HepG2 (cell line): ENCODE measurements at regions not wholly inside any gene's neighbourhood (a gene's known extent, or its start where the extent isn't known, plus 50 kb on each side); places are given as distances from the start of the nearest gene placed in this dataset.

Experiments used
- NCOR1 ChIP-seq: fragments of 200-600 bp; sonication (generic); IDR thresholded peaks from 2 replicates; pipeline ENCODE4 v1.7.0; 2017; ENCODE audit warnings: antibody characterized with exemption, low read length, borderline replicate concordance
- NR3C1 ChIP-seq: sonication (generic); formaldehyde crosslinking; IDR thresholded peaks from 2 replicates; pipeline ENCODE4 v1.4.0; 2020; ENCODE audit warnings: missing genetic modification reagents
- SMAD1 ChIP-seq: sonication (generic); formaldehyde crosslinking; IDR thresholded peaks from 2 replicates; pipeline ENCODE4 v1.4.0; 2020; ENCODE audit warnings: missing genetic modification reagents, low read depth, mild to moderate bottlenecking, borderline replicate concordance
- STAT6 ChIP-seq: sonication (generic); formaldehyde crosslinking; IDR thresholded peaks from 2 replicates; pipeline ENCODE4 v1.4.0; 2020; ENCODE audit warnings: missing genetic modification reagents, mild to moderate bottlenecking, borderline replicate concordance
- TEAD3 ChIP-seq: optimal IDR thresholded peaks from 2 replicates; pipeline ENCODE3; 2016; ENCODE audit warnings: borderline replicate concordance
- ZKSCAN5 ChIP-seq: sonication (generic); formaldehyde crosslinking; IDR thresholded peaks from 2 replicates; pipeline ENCODE4 v1.5.1; 2020; ENCODE audit warnings: mild to moderate bottlenecking, missing genetic modification reagents
- ZNF274 ChIP-seq: sonication (generic); formaldehyde crosslinking; IDR thresholded peaks from 2 replicates; pipeline ENCODE4 v1.5.1; 2020; ENCODE audit warnings: mild to moderate bottlenecking, missing genetic modification reagents
- ZNF292 ChIP-seq: sonication (generic); formaldehyde crosslinking; IDR thresholded peaks from 2 replicates; pipeline ENCODE4 v1.8.1; 2022; ENCODE audit warnings: mild to moderate bottlenecking, low read depth, missing genetic modification reagents, borderline replicate concordance
- ZNF501 ChIP-seq: sonication (generic); formaldehyde crosslinking; IDR thresholded peaks from 2 replicates; pipeline ENCODE4 v1.5.1; 2020; ENCODE audit warnings: mild to moderate bottlenecking, moderate library complexity, missing genetic modification reagents
- ZNF503 ChIP-seq: sonication (generic); formaldehyde crosslinking; IDR thresholded peaks from 2 replicates; pipeline ENCODE4 v1.4.0; 2020; ENCODE audit warnings: missing genetic modification reagents
- ZNF513 ChIP-seq: sonication (generic); formaldehyde crosslinking; conservative IDR thresholded peaks from 2 replicates; pipeline ENCODE4 v1.5.0; 2020; ENCODE audit warnings: missing genetic modification reagents
- ZNF572 ChIP-seq: sonication (generic); formaldehyde crosslinking; IDR thresholded peaks from 2 replicates; pipeline ENCODE4 v1.5.1; 2020; ENCODE audit warnings: mild to moderate bottlenecking, missing genetic modification reagents
- ZNF710 ChIP-seq: sonication (generic); formaldehyde crosslinking; IDR thresholded peaks from 2 replicates; pipeline ENCODE4 v1.5.0; 2020; ENCODE audit warnings: mild to moderate bottlenecking, missing genetic modification reagents, borderline replicate concordance
- ZNF713 ChIP-seq: sonication (generic); formaldehyde crosslinking; IDR thresholded peaks from 2 replicates; pipeline ENCODE4 v1.4.0; 2020; ENCODE audit warnings: mild to moderate bottlenecking, missing genetic modification reagents

- TF ChIP-seq ZKSCAN5 (CRISPR knock-in tag) (peak; percentile 71), ZNF572 (CRISPR knock-in tag) (0 out of 2 replicates have a peak, but pooled peaks have one; percentile 56), ZNF503 (CRISPR knock-in tag) (no peak), NR3C1 (no peak), TEAD3 (CRISPR knock-in tag) (peak; percentile 45), ZNF513 (CRISPR knock-in tag) (no peak), SMAD1 (CRISPR knock-in tag) (peak; percentile 62; the same call in 1 of the 2 replicates), STAT6 (no peak), ZNF501 (CRISPR knock-in tag) (no peak), ZNF274 (peak; percentile 56; the same call in 1 of the 2 replicates), ZNF710 (CRISPR knock-in tag) (peak; percentile 35; the same call in 1 of the 2 replicates), NCOR1 (no peak), ZNF713 (CRISPR knock-in tag) (no peak), ZNF292 (CRISPR knock-in tag) (peak; percentile 84; the same call in 1 of the 2 replicates)
These were observed 89.0 kb upstream of the NOX3 start (continued) for GRCh38 chr6:155544677-155545076.
